Gastroesophageal sphincter (tissue), 3 donors: ENCODE measurements at regions not wholly inside any gene's neighbourhood (a gene's known extent, or its start where the extent isn't known, plus 50 kb on each side); places are given as distances from the start of the nearest gene placed in this dataset.
"Not testable (repeated sequence)": the region's sequence is repeated elsewhere in the genome, so short reads cannot be mapped to it uniquely, and the experiment has no call there.

Experiments
- POLR2A ChIP-seq, 2 donors: fragments of 450-650 bp; IDR thresholded peaks; one replicate each; pipeline ENCODE4 v1.6.1; 2017; ENCODE audit warnings: antibody characterized with exemption in 2 of 2, mild to moderate bottlenecking in 2 of 2, moderate library complexity in 1 of 2
- TF ChIP-seq, protein P1 (sequence below), 4 experiments: fragments of 200-600 bp in 2 of 4; fragments of 450-650 bp in 2 of 4; sonication (generic) in 1 of 4; IDR thresholded peaks; one replicate each; pipeline ENCODE4 v1.5.1; 2017 to 2019; ENCODE audit warnings: antibody characterized with exemption in 4 of 4, mild to moderate bottlenecking in 2 of 4, moderate library complexity in 2 of 4

DNA sequence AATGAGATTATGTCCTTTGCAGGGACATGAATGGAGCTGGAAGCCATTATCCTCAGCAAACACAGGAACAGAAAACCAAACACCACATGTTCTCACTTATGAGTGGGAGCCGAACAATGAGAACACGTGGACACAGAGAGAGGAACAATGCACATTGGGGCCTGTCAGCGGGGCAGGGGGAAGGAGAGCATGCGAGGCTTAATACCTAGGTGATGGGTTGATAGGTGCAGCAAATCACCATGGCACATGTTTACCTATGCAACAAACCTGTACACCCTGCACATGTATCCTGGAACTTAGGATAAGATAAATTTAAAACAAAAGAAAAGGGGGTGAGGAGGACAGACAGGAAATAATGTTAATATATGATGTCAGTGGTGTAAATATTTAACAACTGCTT lies 53.0 kb upstream of the PELI2 start:
- TF ChIP-seq, protein P1, sequence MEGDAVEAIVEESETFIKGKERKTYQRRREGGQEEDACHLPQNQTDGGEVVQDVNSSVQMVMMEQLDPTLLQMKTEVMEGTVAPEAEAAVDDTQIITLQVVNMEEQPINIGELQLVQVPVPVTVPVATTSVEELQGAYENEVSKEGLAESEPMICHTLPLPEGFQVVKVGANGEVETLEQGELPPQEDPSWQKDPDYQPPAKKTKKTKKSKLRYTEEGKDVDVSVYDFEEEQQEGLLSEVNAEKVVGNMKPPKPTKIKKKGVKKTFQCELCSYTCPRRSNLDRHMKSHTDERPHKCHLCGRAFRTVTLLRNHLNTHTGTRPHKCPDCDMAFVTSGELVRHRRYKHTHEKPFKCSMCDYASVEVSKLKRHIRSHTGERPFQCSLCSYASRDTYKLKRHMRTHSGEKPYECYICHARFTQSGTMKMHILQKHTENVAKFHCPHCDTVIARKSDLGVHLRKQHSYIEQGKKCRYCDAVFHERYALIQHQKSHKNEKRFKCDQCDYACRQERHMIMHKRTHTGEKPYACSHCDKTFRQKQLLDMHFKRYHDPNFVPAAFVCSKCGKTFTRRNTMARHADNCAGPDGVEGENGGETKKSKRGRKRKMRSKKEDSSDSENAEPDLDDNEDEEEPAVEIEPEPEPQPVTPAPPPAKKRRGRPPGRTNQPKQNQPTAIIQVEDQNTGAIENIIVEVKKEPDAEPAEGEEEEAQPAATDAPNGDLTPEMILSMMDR (IDR thresholded peaks at IDR 0.05) = not testable (repeated sequence)
- not testable (repeated sequence) for TF ChIP-seq POLR2A (IDR thresholded peaks at IDR 0.05)
